IMR-90 (cell line): ENCODE measurements at regions not wholly inside any gene's neighbourhood (a gene's known extent, or its start where the extent isn't known, plus 50 kb on each side); places are given as distances from the start of the nearest gene placed in this dataset.

ENCODE experiments used
- BHLHE40 ChIP-seq: fragments of 150-350 bp; IDR thresholded peaks from 2 replicates; pipeline ENCODE4 v1.6.1; 2016; ENCODE audit warnings: mild to moderate bottlenecking, low read depth, low read length
- CEBPB ChIP-seq: IDR thresholded peaks from 2 replicates; pipeline ENCODE4 v1.6.1; 2012; ENCODE audit warnings: low read depth, low read length, improper control_type of control experiment
- CHD1 ChIP-seq: IDR thresholded peaks from 2 replicates; pipeline ENCODE4 v1.6.1; 2012; ENCODE audit warnings: low read depth, low read length, improper control_type of control experiment
- MAFK ChIP-seq: IDR thresholded peaks from 2 replicates; pipeline ENCODE4 v1.6.1; 2012; ENCODE audit warnings: low read depth, low read length, improper control_type of control experiment
- MAZ ChIP-seq: IDR thresholded peaks from 2 replicates; pipeline ENCODE4 v1.6.1; 2012; ENCODE audit warnings: low read depth, mild to moderate bottlenecking, low read length, improper control_type of control experiment, moderate library complexity, borderline replicate concordance
- POLR2A ChIP-seq: IDR thresholded peaks from 2 replicates; pipeline ENCODE4 v1.6.1; 2012; ENCODE audit warnings: mild to moderate bottlenecking, low read depth, low read length
- RAD21 ChIP-seq: IDR thresholded peaks from 2 replicates; pipeline ENCODE4 v1.6.1; 2012; ENCODE audit warnings: low read length, improper control_type of control experiment
- RCOR1 ChIP-seq: IDR thresholded peaks from 2 replicates; pipeline ENCODE4 v1.6.1; 2012; ENCODE audit warnings: mild to moderate bottlenecking, low read length, improper control_type of control experiment; ENCODE audit not compliant: insufficient replicate concordance
- RFX5 ChIP-seq: IDR thresholded peaks from 2 replicates; pipeline ENCODE4 v1.8.0; 2012; ENCODE audit warnings: low read depth, mild to moderate bottlenecking, low read length, moderate library complexity
- TF ChIP-seq, protein P1 (sequence below): conservative IDR thresholded peaks from 2 replicates; pipeline ENCODE4 v1.5.1; 2012; ENCODE audit warnings: mild to moderate bottlenecking, low read depth, low read length, improper control_type of control experiment
- TF ChIP-seq, protein P2 (sequence below): fragments of 150-350 bp; IDR thresholded peaks from 2 replicates; pipeline ENCODE4 v1.6.1; 2016; ENCODE audit warnings: low read depth, mild to moderate bottlenecking, low read length, moderate library complexity, borderline replicate concordance
- TF ChIP-seq, protein P3 (sequence below): fragments of 150-350 bp; IDR thresholded peaks from 2 replicates; pipeline ENCODE4 v1.6.1; 2017; ENCODE audit warnings: mild to moderate bottlenecking, antibody characterized with exemption, low read length, low read depth

- TF ChIP-seq, protein P1, sequence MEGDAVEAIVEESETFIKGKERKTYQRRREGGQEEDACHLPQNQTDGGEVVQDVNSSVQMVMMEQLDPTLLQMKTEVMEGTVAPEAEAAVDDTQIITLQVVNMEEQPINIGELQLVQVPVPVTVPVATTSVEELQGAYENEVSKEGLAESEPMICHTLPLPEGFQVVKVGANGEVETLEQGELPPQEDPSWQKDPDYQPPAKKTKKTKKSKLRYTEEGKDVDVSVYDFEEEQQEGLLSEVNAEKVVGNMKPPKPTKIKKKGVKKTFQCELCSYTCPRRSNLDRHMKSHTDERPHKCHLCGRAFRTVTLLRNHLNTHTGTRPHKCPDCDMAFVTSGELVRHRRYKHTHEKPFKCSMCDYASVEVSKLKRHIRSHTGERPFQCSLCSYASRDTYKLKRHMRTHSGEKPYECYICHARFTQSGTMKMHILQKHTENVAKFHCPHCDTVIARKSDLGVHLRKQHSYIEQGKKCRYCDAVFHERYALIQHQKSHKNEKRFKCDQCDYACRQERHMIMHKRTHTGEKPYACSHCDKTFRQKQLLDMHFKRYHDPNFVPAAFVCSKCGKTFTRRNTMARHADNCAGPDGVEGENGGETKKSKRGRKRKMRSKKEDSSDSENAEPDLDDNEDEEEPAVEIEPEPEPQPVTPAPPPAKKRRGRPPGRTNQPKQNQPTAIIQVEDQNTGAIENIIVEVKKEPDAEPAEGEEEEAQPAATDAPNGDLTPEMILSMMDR, result no peak
- TF ChIP-seq RCOR1, result no peak
- TF ChIP-seq, protein P2, sequence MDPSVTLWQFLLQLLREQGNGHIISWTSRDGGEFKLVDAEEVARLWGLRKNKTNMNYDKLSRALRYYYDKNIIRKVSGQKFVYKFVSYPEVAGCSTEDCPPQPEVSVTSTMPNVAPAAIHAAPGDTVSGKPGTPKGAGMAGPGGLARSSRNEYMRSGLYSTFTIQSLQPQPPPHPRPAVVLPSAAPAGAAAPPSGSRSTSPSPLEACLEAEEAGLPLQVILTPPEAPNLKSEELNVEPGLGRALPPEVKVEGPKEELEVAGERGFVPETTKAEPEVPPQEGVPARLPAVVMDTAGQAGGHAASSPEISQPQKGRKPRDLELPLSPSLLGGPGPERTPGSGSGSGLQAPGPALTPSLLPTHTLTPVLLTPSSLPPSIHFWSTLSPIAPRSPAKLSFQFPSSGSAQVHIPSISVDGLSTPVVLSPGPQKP, result no peak
- TF ChIP-seq, protein P3, sequence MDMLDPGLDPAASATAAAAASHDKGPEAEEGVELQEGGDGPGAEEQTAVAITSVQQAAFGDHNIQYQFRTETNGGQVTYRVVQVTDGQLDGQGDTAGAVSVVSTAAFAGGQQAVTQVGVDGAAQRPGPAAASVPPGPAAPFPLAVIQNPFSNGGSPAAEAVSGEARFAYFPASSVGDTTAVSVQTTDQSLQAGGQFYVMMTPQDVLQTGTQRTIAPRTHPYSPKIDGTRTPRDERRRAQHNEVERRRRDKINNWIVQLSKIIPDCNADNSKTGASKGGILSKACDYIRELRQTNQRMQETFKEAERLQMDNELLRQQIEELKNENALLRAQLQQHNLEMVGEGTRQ, result no peak
- no peak for TF ChIP-seq RAD21
- no peak for TF ChIP-seq MAFK
- no peak for TF ChIP-seq BHLHE40
- TF ChIP-seq CHD1, result no peak
- no peak for TF ChIP-seq MAZ
- TF ChIP-seq CEBPB, result no peak
- TF ChIP-seq POLR2A, result no peak
- no peak for TF ChIP-seq RFX5
Observed at GRCh38 chr6:88413459-88413858, 247.3 kb upstream of the CNR1 start.
